WTC11 (cell line): ENCODE measurements at regions not wholly inside any gene's neighbourhood (a gene's known extent, or its start where the extent isn't known, plus 50 kb on each side); places are given as distances from the start of the nearest gene placed in this dataset.

Source experiments
- ATAC-seq: fragments of 200-7000 bp; cut with Tn5 transposase; 2 replicates; pipeline ENCODE4 v1.10.0; 2021; ENCODE audit warnings: mild to moderate bottlenecking, moderate library complexity
- CTCF ChIA-PET: fragments of 300-600 bp; sonication (Branson Sonifier 250); formaldehyde crosslinking; loops from one replicate; lab custom pipeline; 2021; ENCODE audit warnings: antibody characterized with exemption; lab: Charles Lee
- POLR2A ChIA-PET: fragments of 350-600 bp; sonication (Branson Sonifier 250); formaldehyde crosslinking; loops from one replicate; lab custom pipeline; 2021; ENCODE audit warnings: antibody characterized with exemption; lab: Charles Lee
- DNase-seq: peaks from one replicate; pipeline ENCODE4 v3.0.0; 2021; ENCODE audit warnings: low spot score
- H3K27ac Mint-ChIP-seq: 2 replicates; pipeline ENCODE4 v1.8.0; 2021; ENCODE audit warnings: mixed read lengths
- H3K27me3 Mint-ChIP-seq: 2 replicates; pipeline ENCODE4 v1.8.0; 2021; ENCODE audit warnings: low read depth, mild to moderate bottlenecking, moderate library complexity, mixed read lengths
- H3K36me3 Mint-ChIP-seq: 2 replicates; pipeline ENCODE4 v1.8.0; 2021; ENCODE audit warnings: mixed read lengths
- H3K4me1 Mint-ChIP-seq: 2 replicates; pipeline ENCODE4 v1.8.0; 2022; ENCODE audit warnings: mixed read lengths
- H3K4me3 Mint-ChIP-seq: 2 replicates; pipeline ENCODE4 v1.8.0; 2021; ENCODE audit warnings: mild to moderate bottlenecking, moderate library complexity, mixed read lengths
- H3K9me3 Mint-ChIP-seq: 2 replicates; pipeline ENCODE4 v1.8.0; 2021; ENCODE audit warnings: mixed read lengths
- ARID4B ChIP-seq: sonication (generic); formaldehyde crosslinking; IDR thresholded peaks from 2 replicates; pipeline ENCODE4 v1.8.0; 2023; ENCODE audit warnings: missing genetic modification reagents, mild to moderate bottlenecking, borderline replicate concordance
- ATF1 ChIP-seq: sonication (generic); formaldehyde crosslinking; IDR thresholded peaks from 2 replicates; pipeline ENCODE4 v1.8.1; 2023; ENCODE audit warnings: mild to moderate bottlenecking, moderate library complexity, missing genetic modification reagents
- E2F4 ChIP-seq: sonication (generic); formaldehyde crosslinking; IDR thresholded peaks from 2 replicates; pipeline ENCODE4 v1.8.1; 2022; ENCODE audit warnings: low read depth, mild to moderate bottlenecking, moderate library complexity, missing genetic modification reagents, borderline replicate concordance
- ETV6 ChIP-seq: sonication (generic); formaldehyde crosslinking; IDR thresholded peaks from 2 replicates; pipeline ENCODE4 v1.8.1; 2022; ENCODE audit warnings: mild to moderate bottlenecking, missing genetic modification reagents
- JAZF1 ChIP-seq: fragments of 250-450 bp; sonication (Bioruptor Pico); IDR thresholded peaks from 2 replicates; pipeline ENCODE4 v1.9.0; 2021; ENCODE audit warnings: moderate library complexity, mild to moderate bottlenecking, inconsistent platforms
- KAT7 ChIP-seq: sonication (generic); formaldehyde crosslinking; IDR thresholded peaks from 2 replicates; pipeline ENCODE4 v1.8.1; 2023; ENCODE audit warnings: missing genetic modification reagents, mild to moderate bottlenecking, borderline replicate concordance
- MYBL2 ChIP-seq: sonication (generic); formaldehyde crosslinking; IDR thresholded peaks from 2 replicates; pipeline ENCODE4 v1.8.1; 2023; ENCODE audit warnings: mild to moderate bottlenecking, moderate library complexity, missing genetic modification reagents
- PREB ChIP-seq: sonication (generic); formaldehyde crosslinking; IDR thresholded peaks from 2 replicates; pipeline ENCODE4 v1.8.1; 2022; ENCODE audit warnings: mild to moderate bottlenecking, missing genetic modification reagents, moderate library complexity, borderline replicate concordance
- SMAD3 ChIP-seq: sonication (generic); formaldehyde crosslinking; IDR thresholded peaks from 2 replicates; pipeline ENCODE4 v1.8.0; 2022; ENCODE audit warnings: missing genetic modification reagents, mild to moderate bottlenecking, borderline replicate concordance
- SMAD4 ChIP-seq: sonication (generic); formaldehyde crosslinking; IDR thresholded peaks from 2 replicates; pipeline ENCODE4 v1.8.0; 2022; ENCODE audit warnings: mild to moderate bottlenecking, missing genetic modification reagents
- SP1 ChIP-seq: sonication (generic); formaldehyde crosslinking; conservative IDR thresholded peaks from 2 replicates; pipeline ENCODE4 v1.8.1; 2022; ENCODE audit warnings: missing genetic modification reagents
- ZBTB21 ChIP-seq: sonication (generic); formaldehyde crosslinking; IDR thresholded peaks from 2 replicates; pipeline ENCODE4 v1.8.1; 2023; ENCODE audit warnings: mild to moderate bottlenecking, missing genetic modification reagents, borderline replicate concordance
- ZNF219 ChIP-seq: sonication (generic); formaldehyde crosslinking; IDR thresholded peaks from 2 replicates; pipeline ENCODE4 v1.8.0; 2023; ENCODE audit warnings: missing genetic modification reagents, mild to moderate bottlenecking, borderline replicate concordance
- ZNF232 ChIP-seq: sonication (generic); formaldehyde crosslinking; IDR thresholded peaks from 2 replicates; pipeline ENCODE4 v1.8.0; 2022; ENCODE audit warnings: mild to moderate bottlenecking, missing genetic modification reagents
- ZNF317 ChIP-seq: sonication (generic); formaldehyde crosslinking; IDR thresholded peaks from 2 replicates; pipeline ENCODE4 v1.8.1; 2023; ENCODE audit warnings: low read depth, mild to moderate bottlenecking, moderate library complexity, missing genetic modification reagents, borderline replicate concordance
- ZNF423 ChIP-seq: fragments of 250-450 bp; sonication (Bioruptor Pico); IDR thresholded peaks from 2 replicates; pipeline ENCODE4 v2.1.2; 2022; ENCODE audit warnings: mild to moderate bottlenecking, moderate library complexity
- ZNF671 ChIP-seq: fragments of 250-450 bp; sonication (Bioruptor Pico); IDR thresholded peaks from 2 replicates; pipeline ENCODE4 v1.8.0; 2021; ENCODE audit warnings: mild to moderate bottlenecking
- TF ChIP-seq, protein P1 (sequence below): sonication (generic); formaldehyde crosslinking; conservative IDR thresholded peaks from 2 replicates; pipeline ENCODE4 v1.8.1; 2022; ENCODE audit warnings: mild to moderate bottlenecking, missing genetic modification reagents
- TF ChIP-seq, protein P2 (sequence below): fragments of 250-450 bp; sonication (Bioruptor Pico); IDR thresholded peaks from 2 replicates; pipeline ENCODE4 v1.9.0; 2021; ENCODE audit warnings: mild to moderate bottlenecking
- TF ChIP-seq, protein P3 (sequence below): sonication (generic); formaldehyde crosslinking; IDR thresholded peaks from 2 replicates; pipeline ENCODE4 v1.8.0; 2022; ENCODE audit warnings: mild to moderate bottlenecking, missing genetic modification reagents
- TF ChIP-seq, protein P4 (sequence below): sonication (generic); formaldehyde crosslinking; IDR thresholded peaks from 2 replicates; pipeline ENCODE4 v1.8.1; 2022; ENCODE audit warnings: low read depth, missing genetic modification reagents, borderline replicate concordance
- TF ChIP-seq, protein P5 (sequence below): sonication (generic); formaldehyde crosslinking; IDR thresholded peaks from 2 replicates; pipeline ENCODE4 v1.8.1; 2023; ENCODE audit warnings: mild to moderate bottlenecking, moderate library complexity, missing genetic modification reagents

DNA sequence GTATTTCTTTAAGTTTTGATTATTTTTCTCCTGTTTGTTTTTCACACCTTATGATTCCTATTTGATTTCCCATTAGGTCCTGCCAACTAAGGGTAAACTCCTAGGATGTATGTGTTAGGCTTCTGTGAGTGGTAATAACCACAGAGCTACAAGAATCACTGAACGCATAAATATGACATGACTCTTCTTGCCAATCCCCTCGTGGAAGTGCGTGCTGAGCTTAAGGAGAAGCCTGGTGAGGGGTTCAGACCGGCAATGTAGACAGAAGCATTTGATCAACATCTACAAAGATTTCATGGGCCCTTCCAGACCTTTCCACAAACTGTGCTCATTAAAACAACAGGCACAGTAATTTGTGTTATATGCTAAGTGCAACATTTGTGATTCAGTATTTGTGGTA is 273.8 kb upstream of the SNX7 start:
- ATAC-seq = no peak
- TF ChIP-seq ZNF423 (CRISPR knock-in tag) (no peak), JAZF1 (CRISPR knock-in tag) (no peak), SMAD3 (no peak), E2F4 (CRISPR knock-in tag) (no peak), SMAD4 (CRISPR knock-in tag) (no peak), ZNF232 (CRISPR knock-in tag) (no peak), PREB (CRISPR knock-in tag) (no peak), ZNF317 (CRISPR knock-in tag) (no peak), ZNF671 (no peak), ZBTB21 (no peak)
- TF ChIP-seq, protein P1, sequence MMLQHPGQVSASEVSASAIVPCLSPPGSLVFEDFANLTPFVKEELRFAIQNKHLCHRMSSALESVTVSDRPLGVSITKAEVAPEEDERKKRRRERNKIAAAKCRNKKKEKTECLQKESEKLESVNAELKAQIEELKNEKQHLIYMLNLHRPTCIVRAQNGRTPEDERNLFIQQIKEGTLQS = no peak
- TF ChIP-seq, protein P2, sequence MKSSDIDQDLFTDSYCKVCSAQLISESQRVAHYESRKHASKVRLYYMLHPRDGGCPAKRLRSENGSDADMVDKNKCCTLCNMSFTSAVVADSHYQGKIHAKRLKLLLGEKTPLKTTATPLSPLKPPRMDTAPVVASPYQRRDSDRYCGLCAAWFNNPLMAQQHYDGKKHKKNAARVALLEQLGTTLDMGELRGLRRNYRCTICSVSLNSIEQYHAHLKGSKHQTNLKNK (CRISPR knock-in tag) = no peak
- TF ChIP-seq, protein P3, sequence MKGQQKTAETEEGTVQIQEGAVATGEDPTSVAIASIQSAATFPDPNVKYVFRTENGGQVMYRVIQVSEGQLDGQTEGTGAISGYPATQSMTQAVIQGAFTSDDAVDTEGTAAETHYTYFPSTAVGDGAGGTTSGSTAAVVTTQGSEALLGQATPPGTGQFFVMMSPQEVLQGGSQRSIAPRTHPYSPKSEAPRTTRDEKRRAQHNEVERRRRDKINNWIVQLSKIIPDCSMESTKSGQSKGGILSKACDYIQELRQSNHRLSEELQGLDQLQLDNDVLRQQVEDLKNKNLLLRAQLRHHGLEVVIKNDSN = no peak
- TF ChIP-seq, protein P4, sequence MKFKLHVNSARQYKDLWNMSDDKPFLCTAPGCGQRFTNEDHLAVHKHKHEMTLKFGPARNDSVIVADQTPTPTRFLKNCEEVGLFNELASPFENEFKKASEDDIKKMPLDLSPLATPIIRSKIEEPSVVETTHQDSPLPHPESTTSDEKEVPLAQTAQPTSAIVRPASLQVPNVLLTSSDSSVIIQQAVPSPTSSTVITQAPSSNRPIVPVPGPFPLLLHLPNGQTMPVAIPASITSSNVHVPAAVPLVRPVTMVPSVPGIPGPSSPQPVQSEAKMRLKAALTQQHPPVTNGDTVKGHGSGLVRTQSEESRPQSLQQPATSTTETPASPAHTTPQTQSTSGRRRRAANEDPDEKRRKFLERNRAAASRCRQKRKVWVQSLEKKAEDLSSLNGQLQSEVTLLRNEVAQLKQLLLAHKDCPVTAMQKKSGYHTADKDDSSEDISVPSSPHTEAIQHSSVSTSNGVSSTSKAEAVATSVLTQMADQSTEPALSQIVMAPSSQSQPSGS (CRISPR knock-in tag) = no peak
- CTCF ChIA-PET = no interaction called here
- Mint-ChIP-seq H3K9me3 (no peaks in the 10 kb centered on the region), H3K27me3 (no peaks in the 10 kb centered on the region), H3K4me1 (no peaks in the 10 kb centered on the region), H3K36me3 (no peaks in the 10 kb centered on the region), H3K4me3 (no peak overlapping the region), H3K27ac (no peak overlapping the region)
- POLR2A ChIA-PET = no interaction called here
- no peak for DNase-seq

DNA sequence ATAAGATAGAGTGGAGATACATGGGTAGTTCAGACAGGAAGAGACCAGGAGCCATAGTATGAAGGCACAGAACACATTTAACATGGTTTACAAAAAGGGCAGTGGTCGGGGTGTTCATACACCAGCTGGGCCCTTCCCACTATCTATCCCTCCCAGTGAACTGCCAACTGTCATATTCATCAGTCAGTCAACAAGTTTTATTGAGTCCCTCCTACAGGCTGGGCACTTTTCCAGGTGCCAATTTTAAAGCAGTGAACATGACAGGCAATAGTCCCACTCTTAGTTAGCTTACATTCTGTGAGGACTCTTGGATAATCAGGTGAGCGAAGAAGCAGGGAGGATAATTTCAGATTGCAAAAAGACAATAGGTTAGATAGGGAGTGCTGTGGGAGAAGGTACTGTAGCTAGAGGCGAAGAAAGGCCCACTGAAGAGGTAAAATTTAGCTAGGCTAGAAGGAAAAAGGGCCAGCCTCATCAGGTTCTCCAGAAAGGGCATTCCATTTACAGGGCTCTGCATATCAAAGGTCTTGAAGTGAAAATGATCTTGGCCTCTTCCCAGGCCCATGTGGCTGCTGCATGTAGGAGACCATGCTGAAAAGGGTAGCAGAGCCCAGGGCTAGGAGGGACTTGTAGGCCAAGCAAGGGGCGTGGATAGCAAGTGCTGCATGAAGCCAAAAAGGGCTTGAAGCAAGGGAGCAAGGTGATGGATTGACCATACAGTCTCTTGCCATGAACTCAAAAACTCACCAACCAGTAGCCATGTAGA is 274.7 kb upstream of the SNX7 start:
- ATAC-seq (peak; percentile 51; the same call in 1 of the 2 replicates), DNase-seq (no peak)
- H3K27me3 Mint-ChIP-seq = no peaks in the 10 kb centered on the region
- H3K27ac Mint-ChIP-seq = no peak overlapping the region
- ChIA-PET CTCF (no interaction called here), POLR2A (no interaction called here)
- H3K4me1 Mint-ChIP-seq = no peaks in the 10 kb centered on the region
- no peaks in the 10 kb centered on the region for H3K36me3 Mint-ChIP-seq
- no peaks in the 10 kb centered on the region for H3K9me3 Mint-ChIP-seq
- no peak overlapping the region for H3K4me3 Mint-ChIP-seq
- TF ChIP-seq SP1 (CRISPR knock-in tag) = no peak
- no peak for TF ChIP-seq ZNF219 (CRISPR knock-in tag)
- TF ChIP-seq MYBL2 (CRISPR knock-in tag) = no peak
- TF ChIP-seq KAT7 (CRISPR knock-in tag) = no peak
- TF ChIP-seq ATF1 (CRISPR knock-in tag) = no peak
- no peak for TF ChIP-seq ARID4B (CRISPR knock-in tag)
- TF ChIP-seq ETV6 (CRISPR knock-in tag) = no peak
- no peak for TF ChIP-seq E2F4 (CRISPR knock-in tag)
- TF ChIP-seq, protein P5, sequence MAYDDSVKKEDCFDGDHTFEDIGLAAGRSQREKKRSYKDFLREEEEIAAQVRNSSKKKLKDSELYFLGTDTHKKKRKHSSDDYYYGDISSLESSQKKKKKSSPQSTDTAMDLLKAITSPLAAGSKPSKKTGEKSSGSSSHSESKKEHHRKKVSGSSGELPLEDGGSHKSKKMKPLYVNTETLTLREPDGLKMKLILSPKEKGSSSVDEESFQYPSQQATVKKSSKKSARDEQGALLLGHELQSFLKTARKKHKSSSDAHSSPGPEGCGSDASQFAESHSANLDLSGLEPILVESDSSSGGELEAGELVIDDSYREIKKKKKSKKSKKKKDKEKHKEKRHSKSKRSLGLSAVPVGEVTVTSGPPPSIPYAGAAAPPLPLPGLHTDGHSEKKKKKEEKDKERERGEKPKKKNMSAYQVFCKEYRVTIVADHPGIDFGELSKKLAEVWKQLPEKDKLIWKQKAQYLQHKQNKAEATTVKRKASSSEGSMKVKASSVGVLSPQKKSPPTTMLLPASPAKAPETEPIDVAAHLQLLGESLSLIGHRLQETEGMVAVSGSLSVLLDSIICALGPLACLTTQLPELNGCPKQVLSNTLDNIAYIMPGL = no peak
